Trophoblast cell (in vitro differentiated cells and primary cell): ENCODE measurements at regions not wholly inside any gene's neighbourhood (a gene's known extent, or its start where the extent isn't known, plus 50 kb on each side); places are given as distances from the start of the nearest gene placed in this dataset.

ENCODE experiments used
- DNase-seq, 2 donors: peaks; one replicate each; pipeline ENCODE4 v3.0.0-alpha.2; 2016
- H2AFZ ChIP-seq: 2 replicates; pipeline ENCODE4 v1.6.1; 2013; ENCODE audit warnings: low read length, moderate library complexity, mild to moderate bottlenecking; ENCODE audit not compliant: insufficient read depth, poor library complexity
- H2AK5ac ChIP-seq: 2 replicates; pipeline ENCODE4 v1.6.1; 2013; ENCODE audit warnings: mild to moderate bottlenecking, low read length
- H2BK120ac ChIP-seq: 2 replicates; pipeline ENCODE4 v1.6.1; 2013; ENCODE audit warnings: low read length, mild to moderate bottlenecking, moderate library complexity; ENCODE audit not compliant: insufficient read depth, poor library complexity
- H2BK12ac ChIP-seq: 2 replicates; pipeline ENCODE4 v1.6.1; 2013; ENCODE audit warnings: mild to moderate bottlenecking, low read length, moderate library complexity
- H2BK5ac ChIP-seq: 2 replicates; pipeline ENCODE4 v1.6.1; 2013; ENCODE audit warnings: low read length, low read depth, moderate library complexity, mild to moderate bottlenecking; ENCODE audit not compliant: poor library complexity
- H3K14ac ChIP-seq: 2 replicates; pipeline ENCODE4 v1.6.1; 2013; ENCODE audit warnings: mild to moderate bottlenecking, low read length
- H3K18ac ChIP-seq: 2 replicates; pipeline ENCODE4 v1.6.1; 2013; ENCODE audit warnings: mild to moderate bottlenecking, low read length
- H3K23ac ChIP-seq: 2 replicates; pipeline ENCODE4 v1.6.1; 2013; ENCODE audit warnings: low read length
- H3K27ac ChIP-seq: 2 replicates; pipeline ENCODE4 v1.5.1; 2013; ENCODE audit warnings: low read depth, mild to moderate bottlenecking, inconsistent platforms, low read length, moderate library complexity
- H3K27me3 ChIP-seq: 2 replicates; pipeline ENCODE4 v1.6.1; 2013; ENCODE audit warnings: inconsistent platforms, mild to moderate bottlenecking, low read length, moderate library complexity; ENCODE audit not compliant: insufficient read depth
- H3K36me3 ChIP-seq, 2 experiments: 1 replicate in 1 of 2; 2 replicates in 1 of 2; pipeline ENCODE4 v1.6.1; 2013; ENCODE audit warnings: low read length in 2 of 2, mild to moderate bottlenecking in 2 of 2, moderate library complexity in 1 of 2; ENCODE audit not compliant: insufficient read depth in 2 of 2, control insufficient read depth in 1 of 2
- H3K4ac ChIP-seq: 2 replicates; pipeline ENCODE4 v1.6.1; 2013; ENCODE audit warnings: low read depth, mild to moderate bottlenecking, low read length, moderate library complexity
- H3K4me1 ChIP-seq, 2 experiments: 1 replicate in 1 of 2; 2 replicates in 1 of 2; pipeline ENCODE4 v1.6.1; 2013; ENCODE audit warnings: low read length in 2 of 2, mild to moderate bottlenecking in 2 of 2, moderate library complexity in 1 of 2; ENCODE audit not compliant: insufficient read depth in 2 of 2, control insufficient read depth in 1 of 2
- H3K4me2 ChIP-seq: 2 replicates; pipeline ENCODE4 v1.6.1; 2013; ENCODE audit warnings: inconsistent platforms, mild to moderate bottlenecking, low read length, moderate library complexity
- H3K4me3 ChIP-seq: 2 replicates; pipeline ENCODE4 v1.5.1; 2013; ENCODE audit warnings: mild to moderate bottlenecking, low read depth, low read length, inconsistent platforms
- H3K79me1 ChIP-seq: one replicate; pipeline ENCODE4 v1.6.1; 2013; ENCODE audit warnings: low read length
- H3K79me2 ChIP-seq: 2 replicates; pipeline ENCODE4 v1.6.1; 2013; ENCODE audit warnings: low read length, mild to moderate bottlenecking; ENCODE audit not compliant: control insufficient read depth, insufficient read depth, poor library complexity
- H3K9ac ChIP-seq: 2 replicates; pipeline ENCODE4 v1.6.1; 2013; ENCODE audit warnings: mild to moderate bottlenecking, low read length
- H3K9me3 ChIP-seq: 2 replicates; pipeline ENCODE4 v1.6.1; 2013; ENCODE audit warnings: low read depth, mild to moderate bottlenecking, control low read depth, inconsistent platforms, low read length; ENCODE audit not compliant: insufficient read depth
- H4K12ac ChIP-seq: 2 replicates; pipeline ENCODE4 v1.6.1; 2013; ENCODE audit warnings: low read depth, mild to moderate bottlenecking, low read length, moderate library complexity
- H4K8ac ChIP-seq: 2 replicates; pipeline ENCODE4 v1.6.1; 2013; ENCODE audit warnings: low read depth, mild to moderate bottlenecking, low read length, moderate library complexity
- H4K91ac ChIP-seq: one replicate; pipeline ENCODE4 v1.6.1; 2013; ENCODE audit warnings: low read depth, mild to moderate bottlenecking, low read length, moderate library complexity
- WGBS: extraction: QIAGEN DNeasy Blood & Tissue Kit; methylation state at CpG from one replicate; pipeline ENCODE4 v1.1.7; 2013; ENCODE audit warnings: missing lambda C conversion rate; ENCODE audit not compliant: insufficient read length, insufficient coverage; ENCODE audit errors: extremely low coverage; 5-methylcytosine and 5-hydroxymethylcytosine counted together

DNA sequence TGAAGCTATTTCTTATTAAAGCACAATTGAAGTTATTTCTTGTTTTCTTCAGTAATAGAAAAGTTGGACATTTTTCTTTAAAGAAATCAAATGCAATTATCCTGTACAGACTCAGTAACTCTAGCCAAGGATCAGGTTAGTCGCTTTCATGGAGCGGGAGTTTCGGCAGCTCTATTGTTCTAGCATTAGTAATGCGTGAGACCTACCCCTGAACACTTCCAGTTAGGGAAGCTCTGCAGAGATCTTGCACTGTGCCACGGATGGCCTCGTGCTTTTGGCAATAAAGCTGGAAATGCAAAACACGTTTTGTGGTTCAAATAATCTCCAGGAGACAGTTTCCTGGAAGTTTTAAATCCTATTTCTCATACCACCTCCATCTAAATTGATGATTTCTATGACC lies 488.4 kb downstream of the SETD4 start:
- Histone ChIP-seq H3K9me3 (no peaks in the 10 kb centered on the region), H2AFZ (no peak overlapping the region), H3K36me3 (no peaks in the 10 kb centered on the region), H4K12ac (no peak overlapping the region), H2BK120ac (no peak overlapping the region), H3K4me2 (no peak overlapping the region), H2BK12ac (no peak overlapping the region), H3K14ac (no peak overlapping the region), H4K8ac (no peak overlapping the region), H3K4me1 (no peaks in the 10 kb centered on the region), H2AK5ac (no peak overlapping the region), H2BK5ac (no peak overlapping the region), H3K27me3 (no peaks in the 10 kb centered on the region), H3K18ac (no peak overlapping the region), H3K9ac (no peak overlapping the region), H3K4ac (no peak overlapping the region), H3K79me2 (no peaks in the 10 kb centered on the region), H3K27ac (no peak overlapping the region), H3K4me3 (no peak overlapping the region), H3K79me1 (no peaks in the 10 kb centered on the region), H3K23ac (no peak overlapping the region), H4K91ac (no peak overlapping the region)
- DNase-seq = no peak
- WGBS = no CpG with 5 or more reads among the region's 7 CpGs

GRCh38 chr21:35568643-35569042 lies 491.7 kb downstream of the SETD4 start:
- H3K9me3 ChIP-seq = no peaks in the 10 kb centered on the region
- H3K36me3 ChIP-seq = no peaks in the 10 kb centered on the region
- no peak overlapping the region for H2BK120ac ChIP-seq
- H3K23ac ChIP-seq = no peak overlapping the region
- no peak overlapping the region for H3K9ac ChIP-seq
- no peak overlapping the region for H2BK12ac ChIP-seq
- H3K4me1 ChIP-seq = peaks cover 0 to 2% of the 10 kb centered on the region in 2 experiments
- no peak overlapping the region for H2AFZ ChIP-seq
- H2BK5ac ChIP-seq = no peak overlapping the region
- H4K91ac ChIP-seq = no peak overlapping the region
- H3K79me2 ChIP-seq = no peaks in the 10 kb centered on the region
- H3K14ac ChIP-seq = no peak overlapping the region
- no CpG with 5 or more reads among the region's 5 CpGs for WGBS
- DNase-seq = no peak
- no peak overlapping the region for H3K4me3 ChIP-seq
- H3K27ac ChIP-seq = no peak overlapping the region
- H3K79me1 ChIP-seq = no peaks in the 10 kb centered on the region
- no peak overlapping the region for H3K18ac ChIP-seq
- H3K4me2 ChIP-seq = no peak overlapping the region
- H3K4ac ChIP-seq = no peak overlapping the region
- H4K8ac ChIP-seq = no peak overlapping the region
- H3K27me3 ChIP-seq = no peaks in the 10 kb centered on the region
- H4K12ac ChIP-seq = no peak overlapping the region
- H2AK5ac ChIP-seq = no peak overlapping the region

DNA sequence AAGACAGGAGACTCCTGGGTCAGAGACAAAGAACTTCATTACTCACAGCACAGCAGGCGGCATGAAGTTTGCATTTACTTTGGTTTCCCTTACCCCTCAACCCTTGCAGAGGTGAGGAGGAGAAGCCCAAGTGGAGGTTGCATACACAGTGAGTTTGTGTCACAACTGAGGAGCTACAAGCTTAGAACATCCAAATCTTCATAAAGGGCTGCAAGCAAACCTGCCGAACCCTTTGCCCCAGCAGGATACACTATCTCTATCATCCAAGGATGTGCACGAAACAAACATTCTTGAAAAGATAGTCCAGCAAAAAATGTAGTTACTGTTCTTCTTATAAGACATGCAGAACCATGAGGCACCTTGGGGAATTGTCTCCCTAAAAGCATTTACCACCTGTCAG lies 493.5 kb downstream of the SETD4 start:
- no peak overlapping the region for H2AK5ac ChIP-seq
- no peak for DNase-seq
- H3K9ac ChIP-seq = no peak overlapping the region
- H3K9me3 ChIP-seq = no peaks in the 10 kb centered on the region
- H3K14ac ChIP-seq = no peak overlapping the region
- H3K18ac ChIP-seq = no peak overlapping the region
- H4K91ac ChIP-seq = no peak overlapping the region
- H2AFZ ChIP-seq = no peak overlapping the region
- H3K79me1 ChIP-seq = no peaks in the 10 kb centered on the region
- no peak overlapping the region for H2BK120ac ChIP-seq
- no peak overlapping the region for H3K27ac ChIP-seq
- H3K36me3 ChIP-seq = no peaks in the 10 kb centered on the region
- H3K4me1 ChIP-seq = peaks cover 0 to 2% of the 10 kb centered on the region in 2 experiments
- H4K8ac ChIP-seq = no peak overlapping the region
- no peaks in the 10 kb centered on the region for H3K79me2 ChIP-seq
- no peak overlapping the region for H3K4ac ChIP-seq
- H2BK12ac ChIP-seq = no peak overlapping the region
- H3K4me3 ChIP-seq = no peak overlapping the region
- H3K4me2 ChIP-seq = no peak overlapping the region
- WGBS = no CpG with 5 or more reads among the region's 3 CpGs
- H3K27me3 ChIP-seq = no peaks in the 10 kb centered on the region
- no peak overlapping the region for H3K23ac ChIP-seq
- no peak overlapping the region for H2BK5ac ChIP-seq
- no peak overlapping the region for H4K12ac ChIP-seq

GRCh38 chr21:35565204-35565611 lies 495.1 kb downstream of the SETD4 start:
- no peaks in the 10 kb centered on the region for H3K27me3 ChIP-seq
- H3K18ac ChIP-seq = no peak overlapping the region
- DNase-seq = peak; percentile 88 to 97
- no peak overlapping the region for H2BK120ac ChIP-seq
- H3K4ac ChIP-seq = no peak overlapping the region
- no peak overlapping the region for H2AK5ac ChIP-seq
- no peaks in the 10 kb centered on the region for H3K79me2 ChIP-seq
- peaks cover 0 to 2% of the 10 kb centered on the region in 2 experiments for H3K4me1 ChIP-seq
- H3K23ac ChIP-seq = no peak overlapping the region
- WGBS = no CpG with 5 or more reads among the region's 5 CpGs
- no peak overlapping the region for H3K27ac ChIP-seq
- no peak overlapping the region for H2BK5ac ChIP-seq
- H2BK12ac ChIP-seq = no peak overlapping the region
- no peak overlapping the region for H3K9ac ChIP-seq
- H4K12ac ChIP-seq = no peak overlapping the region
- H3K4me2 ChIP-seq = no peak overlapping the region
- no peaks in the 10 kb centered on the region for H3K9me3 ChIP-seq
- H4K8ac ChIP-seq = no peak overlapping the region
- no peak overlapping the region for H4K91ac ChIP-seq
- no peak overlapping the region for H2AFZ ChIP-seq
- no peaks in the 10 kb centered on the region for H3K36me3 ChIP-seq
- H3K79me1 ChIP-seq = no peaks in the 10 kb centered on the region
- no peak overlapping the region for H3K4me3 ChIP-seq
- no peak overlapping the region for H3K14ac ChIP-seq
